ENCODE measurements at regions not wholly inside any gene's neighbourhood (a gene's known extent, or its start where the extent isn't known, plus 50 kb on each side); places are given as distances from the start of the nearest gene placed in this dataset.

DNA sequence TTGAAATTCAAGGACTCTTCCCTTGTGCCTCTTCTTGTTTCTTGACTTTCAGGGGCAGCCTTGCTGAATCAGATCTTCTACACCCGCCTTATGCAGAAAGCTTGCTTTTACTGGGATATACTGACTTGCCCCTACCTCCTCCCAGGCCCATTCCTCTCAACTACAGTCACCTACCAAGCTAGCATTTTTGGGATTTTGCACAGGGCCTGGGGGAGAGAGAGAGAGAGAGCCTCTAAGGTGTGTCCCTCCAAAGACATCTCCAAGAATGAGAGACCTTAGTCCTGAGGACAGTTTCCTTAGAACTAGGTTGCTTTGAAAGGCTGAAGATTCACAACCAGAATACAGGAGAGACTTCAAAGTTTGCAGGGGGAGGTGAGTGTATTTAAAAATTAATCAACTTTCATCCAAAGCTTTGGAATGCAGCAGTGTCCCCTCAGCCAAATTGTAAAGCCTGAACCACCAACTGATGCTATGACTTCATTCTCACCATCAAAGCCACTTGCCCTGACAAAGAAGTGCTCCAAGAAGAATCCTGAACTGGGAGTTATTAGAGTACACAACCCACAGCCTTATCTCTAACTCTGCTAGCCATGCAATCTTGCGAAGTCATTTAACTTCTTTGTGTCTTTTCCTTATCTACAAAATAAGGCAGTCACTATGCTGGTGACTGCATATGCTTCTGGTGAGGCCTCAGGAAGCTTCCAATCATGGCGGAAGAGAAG, 96.1 kb upstream of the EGLN3 start:
- Mint-ChIP-seq H3K4me1 (peaks cover 22 to 35% of the 10 kb centered on the region in 2 donors), H3K9me3 (no peaks in the 10 kb centered on the region), H3K4me3 (no peak overlapping the region), H3K27ac (no peak overlapping the region), H3K36me3 (peaks cover 0 to 2% (median 0%) of the 10 kb centered on the region in 3 donors), H3K27me3 (ENCODE audit: low read depth in 3 of 3) (peaks cover 0 to 11% (median 9%) of the 10 kb centered on the region in 3 donors)
- DNase-seq = no peak

DNA sequence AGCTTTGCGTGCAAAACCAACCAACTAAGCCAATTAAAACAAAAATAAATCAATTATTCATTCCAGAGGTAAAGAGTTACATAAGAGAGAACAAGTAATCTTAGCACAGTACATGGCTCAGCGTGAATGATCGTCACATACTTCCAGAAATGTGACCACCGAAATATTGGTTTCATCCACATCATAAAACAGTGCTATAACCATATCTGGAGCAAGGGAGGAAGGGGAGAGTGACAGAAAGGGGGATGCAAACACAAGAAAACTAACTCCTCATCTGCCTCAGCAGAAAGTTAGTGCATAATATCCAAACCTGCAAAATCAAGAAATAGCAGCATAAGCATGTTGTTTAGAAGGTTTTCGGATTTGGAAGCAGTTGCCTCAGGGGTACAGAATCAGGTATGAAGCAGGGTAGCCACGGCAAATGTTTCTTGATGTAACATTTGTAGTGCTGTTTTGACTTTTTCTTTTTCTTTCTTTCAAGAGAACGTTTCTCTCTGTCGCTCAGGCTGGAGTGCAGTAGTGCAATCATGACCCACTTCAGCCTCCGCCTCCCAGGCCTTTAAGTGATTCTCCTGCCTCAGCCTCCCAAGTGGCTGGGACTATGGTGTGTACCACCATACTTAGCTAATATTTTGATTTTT, 93.9 kb upstream of the EGLN3 start:
- Mint-ChIP-seq H3K27ac (peak overlapping the region in 1 of 6 donors; percentile 21), H3K27me3 (ENCODE audit: low read depth in 3 of 3) (peaks cover 0 to 9% (median 6%) of the 10 kb centered on the region in 3 donors), H3K9me3 (no peaks in the 10 kb centered on the region), H3K4me3 (no peak overlapping the region), H3K4me1 (peaks cover 20 to 31% of the 10 kb centered on the region in 2 donors), H3K36me3 (peaks cover 0 to 2% (median 0%) of the 10 kb centered on the region in 3 donors)
- DNase-seq = no peak

DNA sequence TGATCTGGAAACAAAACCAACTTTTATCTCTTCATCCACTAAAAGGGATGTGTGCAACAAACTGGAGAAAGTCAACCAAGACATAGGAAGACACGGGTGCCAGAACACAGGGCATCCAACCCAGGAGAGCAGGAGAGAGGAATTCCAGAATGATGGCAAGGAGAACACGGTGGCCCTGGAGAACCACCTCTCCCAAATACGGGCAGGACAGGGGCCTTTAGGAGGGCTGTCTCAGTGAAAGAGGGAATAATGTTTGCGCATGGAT, 93.4 kb upstream of the EGLN3 start:
- no peak overlapping the region for H3K27ac Mint-ChIP-seq
- peaks cover 0 to 2% (median 0%) of the 10 kb centered on the region in 3 donors for H3K36me3 Mint-ChIP-seq

DNA sequence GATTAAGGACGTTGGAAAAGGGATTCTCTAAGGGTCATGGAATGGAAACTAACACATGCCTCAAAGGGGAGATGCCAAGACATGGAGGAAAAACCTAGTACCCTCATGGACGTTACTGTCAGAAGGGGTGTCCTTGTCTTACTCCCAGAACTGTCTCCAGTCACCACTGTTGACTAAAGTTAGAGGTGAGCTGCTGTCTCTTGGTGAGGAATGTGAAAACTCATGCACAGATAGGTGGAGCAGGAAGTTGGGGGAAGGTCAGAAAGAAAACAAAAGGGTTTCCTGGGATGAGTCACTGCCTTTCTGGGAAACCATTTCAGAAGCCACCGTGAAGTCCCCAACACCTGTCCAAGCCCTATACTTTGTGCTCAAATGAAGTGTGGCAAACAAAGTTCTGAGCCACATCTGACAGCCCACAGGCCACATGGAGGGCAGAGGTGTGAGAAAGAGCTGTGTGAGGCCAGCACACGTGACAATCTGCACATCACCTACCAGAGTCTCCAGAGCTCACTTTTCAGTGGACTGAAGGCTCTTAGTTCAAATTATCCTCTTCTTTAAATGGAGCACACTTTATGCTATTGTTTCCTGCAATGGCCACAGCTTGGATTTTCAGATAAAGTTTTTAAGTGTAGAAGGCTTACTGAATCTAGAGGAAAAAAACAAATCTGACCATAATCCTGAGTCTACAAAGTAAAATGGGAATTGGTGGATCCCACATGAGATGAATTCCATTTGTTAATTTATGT, 92.9 kb upstream of the EGLN3 start:
- peak overlapping the region in 5 of 6 donors; percentile 18 to 69 (median 50) for H3K27ac Mint-ChIP-seq

More for the DNA sequence above, 93.4 kb upstream of the EGLN3 start:
- Mint-ChIP-seq H3K4me3 (peak overlapping the region in 3 of 5 donors; percentile 25 to 61 (median 52)), H3K27me3 (ENCODE audit: low read depth in 3 of 3) (peaks cover 0 to 7% (median 6%) of the 10 kb centered on the region in 3 donors), H3K4me1 (peaks cover 20 to 34% of the 10 kb centered on the region in 2 donors), H3K9me3 (no peaks in the 10 kb centered on the region)
- DNase-seq = no peak

DNA sequence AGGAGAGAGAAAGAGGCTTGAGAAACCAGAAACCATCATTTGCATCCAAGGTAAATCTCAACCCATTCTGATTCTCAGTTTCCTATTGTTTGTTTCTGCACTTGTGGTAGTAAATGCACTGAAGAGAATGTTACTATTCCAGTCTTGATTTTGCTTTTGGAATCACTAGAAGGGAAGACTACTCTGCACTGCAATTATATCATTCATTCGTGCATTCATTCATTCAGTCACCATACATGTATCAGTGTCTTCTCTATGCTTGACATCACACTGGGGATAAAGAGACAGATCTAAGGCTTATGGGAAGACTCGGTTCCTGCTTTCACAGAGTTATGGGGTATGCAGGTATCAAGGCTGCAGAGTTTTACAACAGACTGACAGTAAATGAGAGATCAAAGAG, 90.3 kb upstream of the EGLN3 start:
- DNase-seq = no peak
- Mint-ChIP-seq H3K27ac (no peak overlapping the region), H3K4me1 (peaks cover 16 to 45% of the 10 kb centered on the region in 2 donors), H3K27me3 (ENCODE audit: low read depth in 3 of 3) (peaks cover 0 to 8% (median 5%) of the 10 kb centered on the region in 3 donors), H3K9me3 (no peaks in the 10 kb centered on the region), H3K4me3 (no peak overlapping the region), H3K36me3 (no peaks in the 10 kb centered on the region)

More for the DNA sequence above, 92.9 kb upstream of the EGLN3 start:
- H3K27me3 Mint-ChIP-seq (ENCODE audit: low read depth in 3 of 3) = peaks cover 0 to 7% (median 6%) of the 10 kb centered on the region in 3 donors
- H3K4me3 Mint-ChIP-seq = peak overlapping the region; percentile 24 to 64 (median 52)
- no peaks in the 10 kb centered on the region for H3K9me3 Mint-ChIP-seq
- peaks cover 20 to 39% of the 10 kb centered on the region in 2 donors for H3K4me1 Mint-ChIP-seq
- peaks cover 0 to 2% (median 0%) of the 10 kb centered on the region in 3 donors for H3K36me3 Mint-ChIP-seq
- DNase-seq = peak; percentile 70 to 78 (median 76)

DNA sequence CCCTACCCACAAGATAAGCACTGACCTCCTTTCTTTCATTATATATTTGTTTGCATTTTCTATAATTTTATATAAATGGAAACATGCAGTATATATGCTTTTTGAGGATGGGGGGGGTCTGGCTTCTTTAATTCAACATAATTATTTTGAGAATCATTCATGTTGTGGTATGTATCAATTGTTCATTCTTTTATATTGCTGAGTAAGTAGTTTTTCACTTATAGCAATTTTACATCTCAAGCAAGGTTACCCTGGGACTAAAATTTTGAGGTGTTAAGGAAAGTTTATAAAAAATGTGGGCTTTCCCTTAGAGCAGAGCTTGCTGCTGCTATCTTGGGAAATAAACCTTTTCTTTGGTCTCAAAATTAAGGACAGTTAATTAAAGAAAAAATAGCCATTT, 89.9 kb upstream of the EGLN3 start:
- DNase-seq = no peak
- H3K9me3 Mint-ChIP-seq = no peaks in the 10 kb centered on the region
- H3K4me1 Mint-ChIP-seq = peaks cover 16 to 45% of the 10 kb centered on the region in 2 donors

DNA sequence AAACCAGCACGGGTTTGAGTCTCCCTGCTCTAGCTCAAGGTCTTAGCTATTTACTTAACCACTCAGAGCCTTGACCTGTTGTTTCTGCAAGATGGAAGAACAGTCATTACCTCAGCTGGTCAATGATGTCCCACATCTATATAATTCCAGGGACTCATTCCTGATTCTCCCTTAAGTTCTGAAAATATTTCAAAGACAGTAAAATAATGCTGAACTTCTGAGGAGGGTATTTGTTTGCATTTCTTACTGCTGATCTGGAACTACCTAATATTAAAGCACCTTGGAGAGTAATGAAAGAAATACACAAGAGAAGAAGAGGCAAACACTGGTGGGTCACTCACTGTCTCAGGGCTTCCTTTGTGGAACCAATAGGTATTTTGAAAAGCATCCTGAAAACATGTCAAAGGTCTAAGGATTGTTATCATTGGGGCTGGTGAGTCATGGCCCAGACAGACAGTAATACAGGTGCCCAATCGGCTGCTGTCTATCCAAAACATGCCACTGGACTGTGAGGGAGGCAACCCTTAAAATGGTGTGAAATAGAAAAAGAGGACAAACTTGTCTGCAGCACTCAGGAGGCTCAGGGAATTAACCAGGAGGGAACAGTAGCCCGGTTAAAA, 88.7 kb upstream of the EGLN3 start:
- H3K27ac Mint-ChIP-seq = no peak overlapping the region
- H3K4me1 Mint-ChIP-seq = peaks cover 15 to 38% of the 10 kb centered on the region in 2 donors
- peaks cover 0 to 6% (median 5%) of the 10 kb centered on the region in 3 donors for H3K27me3 Mint-ChIP-seq (ENCODE audit: low read depth in 3 of 3)
- H3K9me3 Mint-ChIP-seq = no peaks in the 10 kb centered on the region
- H3K36me3 Mint-ChIP-seq = no peaks in the 10 kb centered on the region
- no peak overlapping the region for H3K4me3 Mint-ChIP-seq
- DNase-seq = no peak

More for the DNA sequence above, 89.9 kb upstream of the EGLN3 start:
- Mint-ChIP-seq H3K4me3 (no peak overlapping the region), H3K27ac (no peak overlapping the region), H3K27me3 (ENCODE audit: low read depth in 3 of 3) (peaks cover 0 to 8% (median 5%) of the 10 kb centered on the region in 3 donors), H3K36me3 (no peaks in the 10 kb centered on the region)

DNA sequence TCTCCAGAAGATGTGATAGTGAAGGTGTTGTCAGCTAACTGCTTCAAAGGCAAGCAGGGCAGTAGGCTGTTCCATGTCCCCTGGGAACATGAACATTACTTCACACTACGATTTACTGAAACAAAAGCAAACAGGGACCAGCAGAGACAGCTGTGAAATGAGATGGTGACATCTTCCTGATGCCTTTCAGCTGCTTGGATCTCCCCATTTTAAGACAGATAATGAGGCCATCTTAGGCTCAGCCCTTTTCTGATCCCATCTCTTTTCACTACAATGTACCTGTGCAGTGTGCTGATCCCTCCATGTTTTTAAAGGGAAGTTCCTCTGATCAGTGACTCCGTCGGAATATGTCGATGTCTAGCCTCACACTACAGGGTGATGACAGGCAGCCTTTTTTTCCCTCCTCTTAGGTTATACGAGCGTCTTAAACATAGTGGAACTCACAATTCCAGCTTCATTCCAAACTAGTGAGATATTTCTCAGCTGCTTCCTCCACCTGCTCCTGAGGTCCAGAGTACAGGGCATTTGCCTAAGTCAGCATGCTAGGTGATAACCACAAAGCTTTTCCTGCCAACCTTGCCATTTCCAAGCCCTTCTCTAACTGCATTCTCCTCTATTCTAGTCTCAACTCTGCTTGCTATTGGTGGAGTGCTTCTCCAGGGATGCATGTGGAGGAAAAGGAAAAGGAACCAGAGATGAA, 87.6 kb upstream of the EGLN3 start:
- Mint-ChIP-seq H3K27me3 (ENCODE audit: low read depth in 3 of 3) (peaks cover 0 to 2% (median 0%) of the 10 kb centered on the region in 3 donors), H3K27ac (no peak overlapping the region), H3K9me3 (no peaks in the 10 kb centered on the region), H3K4me1 (peaks cover 5 to 28% of the 10 kb centered on the region in 2 donors), H3K36me3 (no peaks in the 10 kb centered on the region), H3K4me3 (no peak overlapping the region)
- no peak for DNase-seq

DNA sequence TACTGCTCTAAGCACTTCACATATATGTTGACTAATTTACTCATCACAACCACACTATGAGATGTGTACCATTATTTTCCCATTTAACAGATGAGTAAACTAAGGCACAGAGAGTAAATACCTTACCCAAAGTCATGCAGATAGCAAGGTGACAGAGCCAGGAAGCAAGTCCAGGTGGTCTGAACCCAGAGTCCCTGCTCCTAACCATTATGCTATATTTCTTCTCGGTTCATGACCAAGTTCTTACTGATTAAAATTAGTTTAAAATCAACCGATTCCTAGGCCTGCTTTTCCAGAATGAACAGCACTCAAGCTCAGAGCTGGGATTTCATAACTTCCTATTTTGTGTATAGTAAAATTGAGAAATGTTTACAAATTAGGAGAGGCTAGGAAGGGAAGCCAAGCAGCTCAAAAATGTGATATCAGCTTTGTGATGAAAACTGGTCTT, 85.5 kb upstream of the EGLN3 start:
- H3K27me3 Mint-ChIP-seq (ENCODE audit: low read depth in 3 of 3) = peaks cover 0 to 4% (median 0%) of the 10 kb centered on the region in 3 donors
- no peak overlapping the region for H3K4me3 Mint-ChIP-seq
- no peak for DNase-seq
- H3K36me3 Mint-ChIP-seq = no peaks in the 10 kb centered on the region
- peaks cover 0 to 14% of the 10 kb centered on the region in 2 donors for H3K4me1 Mint-ChIP-seq
- H3K27ac Mint-ChIP-seq = no peak overlapping the region
- H3K9me3 Mint-ChIP-seq = peaks cover 0 to 1% (median 0%) of the 10 kb centered on the region in 6 donors

DNA sequence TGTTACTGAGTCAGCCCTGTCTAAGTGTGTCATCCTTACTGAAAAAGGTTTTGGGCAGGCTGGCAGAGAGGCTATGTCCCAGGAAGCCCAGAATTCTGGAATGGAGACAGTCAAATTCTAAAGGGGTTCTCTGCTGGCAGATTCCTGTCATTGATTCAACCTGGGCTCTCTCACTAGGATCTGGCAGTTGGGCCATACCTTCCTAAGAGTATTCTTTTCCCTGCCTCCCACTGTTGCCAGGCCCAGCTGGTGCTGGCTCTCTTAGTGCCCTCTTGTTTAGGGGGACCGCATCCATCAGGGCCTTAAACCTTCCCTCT, 85.0 kb upstream of the EGLN3 start:
- H3K36me3 Mint-ChIP-seq = no peaks in the 10 kb centered on the region
- peaks cover 0 to 14% of the 10 kb centered on the region in 2 donors for H3K4me1 Mint-ChIP-seq
- H3K27me3 Mint-ChIP-seq (ENCODE audit: low read depth in 3 of 3) = peaks cover 0 to 6% (median 0%) of the 10 kb centered on the region in 3 donors
- no peak overlapping the region for H3K4me3 Mint-ChIP-seq
- H3K9me3 Mint-ChIP-seq = peaks cover 0 to 3% (median 0%) of the 10 kb centered on the region in 6 donors
- DNase-seq = no peak
- H3K27ac Mint-ChIP-seq = no peak overlapping the region

DNA sequence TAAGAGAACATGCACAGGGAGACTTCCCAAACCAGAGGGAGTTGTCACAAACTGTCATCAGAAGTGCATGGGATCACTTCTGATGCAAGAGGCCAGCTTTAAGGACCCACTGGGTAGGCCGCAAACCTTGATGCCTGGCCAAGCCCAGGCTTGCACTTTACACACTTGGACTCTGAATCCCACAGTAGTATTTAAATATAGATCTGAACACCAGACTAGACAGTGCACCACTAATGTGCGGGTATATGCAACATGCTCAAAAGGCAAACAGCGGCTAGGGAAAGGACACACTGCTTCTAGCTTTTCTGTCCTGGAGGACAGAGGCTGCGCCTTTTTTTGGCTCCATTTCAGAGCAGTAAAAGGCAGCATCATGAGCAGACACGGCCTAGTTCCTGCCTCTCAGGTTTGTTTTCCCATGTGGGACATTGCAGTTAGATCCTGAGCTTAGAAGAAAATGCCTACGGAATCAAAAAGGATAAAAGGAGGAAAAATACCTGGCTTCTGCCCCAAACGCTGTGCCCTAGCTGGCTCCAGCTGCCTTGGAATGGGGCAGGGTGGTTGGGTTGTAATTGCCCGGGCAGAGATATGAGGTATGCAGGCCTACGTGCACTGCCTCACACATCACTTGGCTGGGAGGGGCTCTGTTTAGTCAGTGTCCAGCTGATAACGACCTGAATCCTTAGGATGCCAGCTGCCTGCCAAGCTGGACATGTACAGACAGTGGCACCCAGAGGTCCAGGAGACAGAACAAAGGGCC, 84.5 kb upstream of the EGLN3 start:
- Mint-ChIP-seq H3K36me3 (no peaks in the 10 kb centered on the region), H3K27me3 (ENCODE audit: low read depth in 3 of 3) (peaks cover 0 to 6% (median 0%) of the 10 kb centered on the region in 3 donors)

DNA sequence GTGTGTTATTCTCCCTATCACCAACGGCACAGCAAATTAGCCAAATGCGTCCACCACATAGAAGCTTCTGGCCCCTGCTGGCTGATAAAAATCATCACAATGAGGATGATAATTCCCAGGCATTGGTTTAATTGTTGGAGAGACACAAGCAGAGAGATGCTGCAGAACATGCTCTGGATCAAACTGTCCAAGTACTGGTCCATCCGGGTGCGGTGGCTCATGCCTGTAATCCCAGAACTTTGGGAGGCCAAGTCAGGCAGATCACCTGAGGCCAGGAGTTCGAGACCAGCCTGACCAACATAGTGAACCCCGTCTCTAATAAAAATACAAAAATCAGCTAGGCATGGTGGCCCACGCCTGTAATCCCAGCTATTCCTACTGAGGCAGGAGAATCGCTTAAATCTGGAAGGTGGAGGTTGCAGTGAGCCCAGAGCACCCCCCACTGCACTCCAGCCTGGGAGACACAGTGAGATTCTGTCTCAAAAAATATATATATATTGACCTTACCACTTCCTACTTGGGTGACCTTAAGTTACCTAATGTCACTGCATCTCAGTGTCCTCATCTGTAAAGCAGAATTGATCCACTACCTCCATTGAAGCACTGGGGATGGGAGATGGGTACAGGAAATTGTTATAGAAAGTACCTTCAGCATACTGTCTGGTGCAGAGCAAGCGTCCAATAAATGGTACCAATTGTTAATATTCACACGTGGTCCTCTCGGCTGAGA, 83.7 kb upstream of the EGLN3 start:
- H3K4me3 Mint-ChIP-seq = no peak overlapping the region
- peaks cover 0 to 3% (median 0%) of the 10 kb centered on the region in 6 donors for H3K9me3 Mint-ChIP-seq
- peaks cover 0 to 6% (median 0%) of the 10 kb centered on the region in 3 donors for H3K27me3 Mint-ChIP-seq (ENCODE audit: low read depth in 3 of 3)
- no peak for DNase-seq
- no peak overlapping the region for H3K27ac Mint-ChIP-seq
- H3K4me1 Mint-ChIP-seq = peaks cover 0 to 14% of the 10 kb centered on the region in 2 donors
- H3K36me3 Mint-ChIP-seq = no peaks in the 10 kb centered on the region

More for the DNA sequence above, 84.5 kb upstream of the EGLN3 start:
- H3K9me3 Mint-ChIP-seq = peaks cover 0 to 3% (median 0%) of the 10 kb centered on the region in 6 donors
- no peak overlapping the region for H3K27ac Mint-ChIP-seq
- H3K4me3 Mint-ChIP-seq = no peak overlapping the region
- DNase-seq = no peak
- peaks cover 0 to 14% of the 10 kb centered on the region in 2 donors for H3K4me1 Mint-ChIP-seq
